ENCODE measurements at regions not wholly inside any gene's neighbourhood (a gene's known extent, or its start where the extent isn't known, plus 50 kb on each side); places are given as distances from the start of the nearest gene placed in this dataset.
A peak's percentile ranks its signal among the peaks of the same experiment; 100 is the strongest.

DNA sequence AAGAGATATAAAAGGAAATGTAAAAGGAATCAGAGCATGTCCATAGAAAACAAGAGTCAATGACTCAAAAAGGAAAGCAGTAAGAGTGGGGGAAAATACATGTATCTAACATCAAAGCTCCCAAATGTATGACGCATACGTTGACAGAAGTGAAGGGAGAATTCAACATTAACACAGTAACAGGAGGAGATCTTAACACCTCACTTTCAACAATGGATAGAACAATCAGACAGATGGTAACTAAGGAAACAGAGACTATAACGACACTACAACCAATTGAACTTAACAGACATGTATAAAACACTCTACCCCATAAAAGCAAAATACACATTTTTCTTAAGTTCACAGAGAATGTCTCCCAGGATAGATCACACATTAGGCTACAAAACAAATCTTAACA is 774.8 kb upstream of the ARGLU1 start:
- peak; percentile 53 for TF ChIP-seq POLR2AphosphoS5 (IDR thresholded peaks at IDR 0.05)
- TF ChIP-seq, protein P1, sequence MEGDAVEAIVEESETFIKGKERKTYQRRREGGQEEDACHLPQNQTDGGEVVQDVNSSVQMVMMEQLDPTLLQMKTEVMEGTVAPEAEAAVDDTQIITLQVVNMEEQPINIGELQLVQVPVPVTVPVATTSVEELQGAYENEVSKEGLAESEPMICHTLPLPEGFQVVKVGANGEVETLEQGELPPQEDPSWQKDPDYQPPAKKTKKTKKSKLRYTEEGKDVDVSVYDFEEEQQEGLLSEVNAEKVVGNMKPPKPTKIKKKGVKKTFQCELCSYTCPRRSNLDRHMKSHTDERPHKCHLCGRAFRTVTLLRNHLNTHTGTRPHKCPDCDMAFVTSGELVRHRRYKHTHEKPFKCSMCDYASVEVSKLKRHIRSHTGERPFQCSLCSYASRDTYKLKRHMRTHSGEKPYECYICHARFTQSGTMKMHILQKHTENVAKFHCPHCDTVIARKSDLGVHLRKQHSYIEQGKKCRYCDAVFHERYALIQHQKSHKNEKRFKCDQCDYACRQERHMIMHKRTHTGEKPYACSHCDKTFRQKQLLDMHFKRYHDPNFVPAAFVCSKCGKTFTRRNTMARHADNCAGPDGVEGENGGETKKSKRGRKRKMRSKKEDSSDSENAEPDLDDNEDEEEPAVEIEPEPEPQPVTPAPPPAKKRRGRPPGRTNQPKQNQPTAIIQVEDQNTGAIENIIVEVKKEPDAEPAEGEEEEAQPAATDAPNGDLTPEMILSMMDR (IDR thresholded peaks at IDR 0.05; ENCODE audit: poor library complexity, severe bottlenecking): no peak
- peak; percentile 64 for TF ChIP-seq EP300 (conservative IDR thresholded peaks at IDR 0.05; ENCODE audit: poor library complexity, severe bottlenecking)

All from neural cell (in vitro differentiated cells).